Left lung (tissue), 4 donors: ENCODE measurements at regions not wholly inside any gene's neighbourhood (a gene's known extent, or its start where the extent isn't known, plus 50 kb on each side); places are given as distances from the start of the nearest gene placed in this dataset.

Experiments used
- ATAC-seq: fragments of 200-7000 bp; cut with Tn5 transposase; one replicate; pipeline ENCODE4 v1.9.1; 2020; ENCODE audit warnings: moderate library complexity
- DNase-seq, 4 donors: peaks; one replicate each; pipeline ENCODE4 v3.0.0-alpha.2; 2013 to 2020
- H3K27ac ChIP-seq, 2 donors: fragments of 200-600 bp; sonication (generic) in 1 of 2; one replicate each; pipeline versions ENCODE4 v1.5.0 to v1.8.0; 2020 to 2021
- H3K27me3 ChIP-seq, 2 donors: fragments of 200-600 bp; sonication (generic) in 1 of 2; one replicate each; pipeline versions ENCODE4 v1.5.0 to v1.8.0; 2020 to 2021
- H3K36me3 ChIP-seq, 2 donors: fragments of 200-600 bp; sonication (generic) in 1 of 2; one replicate each; pipeline versions ENCODE4 v1.5.0 to v1.8.0; 2020 to 2021
- H3K4me1 ChIP-seq, 2 donors: fragments of 200-600 bp; one replicate each; pipeline ENCODE4 v1.8.0; 2021
- H3K4me3 ChIP-seq, 2 donors: fragments of 200-600 bp; sonication (generic) in 1 of 2; one replicate each; pipeline versions ENCODE4 v1.5.0 to v1.8.0; 2020 to 2021; ENCODE audit warnings: mild to moderate bottlenecking in 1 of 2
- H3K9me3 ChIP-seq, 2 donors: fragments of 200-600 bp; sonication (generic) in 1 of 2; one replicate each; pipeline versions ENCODE4 v1.5.0 to v1.8.0; 2020 to 2021
- CTCF ChIP-seq, 2 donors: fragments of 200-600 bp; sonication (generic) in 1 of 2; IDR thresholded peaks; one replicate each; pipeline versions ENCODE4 v1.5.0 to v1.8.0; 2021; ENCODE audit warnings: antibody characterized with exemption in 2 of 2
- intact Hi-C, 2 donors: fragments of 100-400 bp; cut with DNase I; formaldehyde crosslinking; loops; one replicate each; pipeline versions ENCODE4 v1.11.2 to v1.14.2; 2022
- donor health status: DM: no; HTN: yes; CAD: no.
- donor health status: DM: no; HTN: no; CAD: no.

GRCh38 chr6:74312081-74312480 is 616.1 kb downstream of the CD109 start:
- Histone ChIP-seq H3K27ac (no peak overlapping the region), H3K27me3 (no peaks in the 10 kb centered on the region), H3K36me3 (no peaks in the 10 kb centered on the region), H3K4me1 (no peaks in the 10 kb centered on the region), H3K4me3 (no peak overlapping the region), H3K9me3 (no peaks in the 10 kb centered on the region)
- no peak for ATAC-seq
- TF ChIP-seq CTCF (IDR thresholded peaks at IDR 0.05), result no peak
- DNase-seq, result no peak
- intact Hi-C loops, result no loop called here

GRCh38 chr6:74311431-74311830 is 615.4 kb downstream of the CD109 start:
- no peak overlapping the region for H3K27ac ChIP-seq
- DNase-seq (no peak), ATAC-seq (no peak)
- no peaks in the 10 kb centered on the region for H3K9me3 ChIP-seq
- intact Hi-C loops, result no loop called here
- H3K4me3 ChIP-seq, result no peak overlapping the region
- no peak for TF ChIP-seq CTCF (IDR thresholded peaks at IDR 0.05)
- no peaks in the 10 kb centered on the region for H3K4me1 ChIP-seq
- no peaks in the 10 kb centered on the region for H3K27me3 ChIP-seq
- no peaks in the 10 kb centered on the region for H3K36me3 ChIP-seq

DNA sequence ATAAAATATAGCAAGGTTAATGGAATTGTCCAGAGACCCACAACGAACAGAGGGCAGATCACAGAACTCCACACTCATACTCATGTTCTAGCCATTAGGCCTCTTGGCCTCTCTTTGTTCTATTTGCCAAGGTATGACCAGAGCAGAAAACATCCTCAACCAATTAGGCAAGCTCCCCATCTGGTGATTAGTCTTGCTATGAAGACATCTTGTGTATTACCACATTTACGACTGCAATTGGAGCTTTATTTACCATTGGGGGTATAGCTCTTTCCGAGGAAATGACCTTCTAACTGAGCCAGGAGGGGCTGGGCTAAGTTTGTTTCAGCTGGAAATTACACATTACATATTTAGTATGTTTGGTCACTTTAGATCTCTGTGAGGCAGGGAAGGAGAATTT is 593.9 kb downstream of the CD109 start:
- no peaks in the 10 kb centered on the region for H3K36me3 ChIP-seq
- ATAC-seq (no peak), DNase-seq (no peak)
- H3K27ac ChIP-seq, result no peak overlapping the region
- intact Hi-C loops, result no loop called here
- no peak overlapping the region for H3K4me3 ChIP-seq
- H3K9me3 ChIP-seq, result no peaks in the 10 kb centered on the region
- H3K4me1 ChIP-seq, result no peaks in the 10 kb centered on the region
- H3K27me3 ChIP-seq, result no peaks in the 10 kb centered on the region
- TF ChIP-seq CTCF (IDR thresholded peaks at IDR 0.05), result no peak

DNA sequence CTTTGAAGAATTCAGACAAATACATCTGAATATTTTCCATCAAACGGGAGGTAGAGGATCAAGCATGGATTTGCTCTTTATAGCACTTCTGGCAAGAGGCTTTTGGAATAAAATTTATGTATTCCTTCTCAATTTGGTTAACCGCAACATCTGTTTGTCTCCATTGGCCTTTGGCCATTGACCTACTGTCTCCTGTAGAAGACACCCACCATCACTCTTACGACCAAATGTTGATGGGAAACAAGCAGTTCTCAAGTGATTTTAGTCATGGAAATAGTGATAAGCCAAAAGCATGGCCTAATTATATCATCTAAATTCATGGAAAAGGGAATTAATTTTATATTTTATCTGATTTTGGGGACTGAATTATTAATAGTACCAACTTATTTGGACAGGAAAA is 591.9 kb downstream of the CD109 start:
- no peak for TF ChIP-seq CTCF (IDR thresholded peaks at IDR 0.05)
- Histone ChIP-seq H3K4me3 (no peak overlapping the region), H3K27me3 (no peaks in the 10 kb centered on the region), H3K4me1 (no peaks in the 10 kb centered on the region), H3K9me3 (no peaks in the 10 kb centered on the region), H3K36me3 (no peaks in the 10 kb centered on the region), H3K27ac (no peak overlapping the region)
- DNase-seq, result no peak
- ATAC-seq, result no peak
- intact Hi-C loops, result no loop called here

DNA sequence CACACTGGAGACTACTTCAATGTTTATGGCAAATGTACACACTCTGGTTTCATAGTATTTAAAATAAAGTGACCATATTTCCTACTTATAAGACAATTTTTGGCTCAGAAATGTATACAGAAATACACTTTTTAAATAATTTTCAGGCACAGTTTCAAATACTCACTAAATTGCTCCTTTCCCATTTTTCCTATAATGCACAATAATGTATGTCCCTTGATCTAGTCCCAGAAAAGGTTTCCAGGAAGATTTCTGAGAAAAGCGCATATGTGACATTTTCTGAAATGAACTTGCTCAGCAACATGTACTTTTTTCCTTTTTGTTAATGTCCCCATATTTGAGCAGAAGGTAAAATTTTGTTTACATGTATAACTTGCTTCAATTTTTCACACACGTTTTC is 591.4 kb downstream of the CD109 start:
- no peak overlapping the region for H3K27ac ChIP-seq
- no peaks in the 10 kb centered on the region for H3K27me3 ChIP-seq
- no peaks in the 10 kb centered on the region for H3K36me3 ChIP-seq
- no peak overlapping the region for H3K4me3 ChIP-seq
- H3K9me3 ChIP-seq, result no peaks in the 10 kb centered on the region
- DNase-seq (no peak), ATAC-seq (no peak)
- intact Hi-C loops, result no loop called here
- no peak for TF ChIP-seq CTCF (IDR thresholded peaks at IDR 0.05)
- H3K4me1 ChIP-seq, result no peaks in the 10 kb centered on the region
